ENCODE measurements at regions not wholly inside any gene's neighbourhood (a gene's known extent, or its start where the extent isn't known, plus 50 kb on each side); places are given as distances from the start of the nearest gene placed in this dataset.

DNA sequence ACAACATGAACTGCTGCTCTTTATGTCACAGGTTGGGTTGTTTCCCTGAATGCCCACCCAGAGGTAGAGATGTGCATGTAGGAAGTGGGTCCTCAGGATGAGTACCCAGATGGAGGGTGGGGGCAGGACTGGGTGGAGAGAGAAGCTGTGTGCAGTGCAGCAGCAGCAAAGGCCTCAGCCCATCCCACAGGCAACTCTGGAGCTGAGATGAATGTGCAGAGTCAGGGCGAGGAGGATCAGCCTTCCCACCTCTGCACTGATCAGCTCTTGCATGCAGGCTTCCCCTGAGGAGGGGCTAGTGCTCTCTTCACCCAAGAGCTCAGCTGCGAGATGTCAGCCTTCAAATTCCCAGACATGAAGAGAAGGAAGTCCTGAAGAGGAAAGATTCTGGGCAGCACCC, 326.2 kb upstream of the RAB6C start:
- DNase-seq (ENCODE audit: low spot score) = no peak

DNA sequence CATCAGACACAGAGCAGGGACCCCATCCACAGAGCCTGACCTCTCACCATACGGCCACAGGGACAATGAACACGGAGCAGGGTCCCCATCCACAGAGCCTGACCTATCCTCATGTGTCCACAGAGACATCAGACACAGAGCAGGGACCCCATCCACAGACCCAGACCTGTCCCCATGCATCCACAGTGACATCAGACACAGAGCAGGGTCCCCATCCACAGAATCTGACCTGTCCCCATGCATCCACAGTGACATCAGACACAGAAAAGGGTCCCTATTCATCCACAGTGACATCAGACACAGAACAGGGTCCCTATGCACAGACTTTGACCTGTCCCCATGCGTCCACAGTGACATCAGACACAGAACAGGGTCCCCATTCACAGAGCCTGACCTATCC, 325.1 kb upstream of the RAB6C start:
- no peak for DNase-seq (ENCODE audit: low spot score)

DNA sequence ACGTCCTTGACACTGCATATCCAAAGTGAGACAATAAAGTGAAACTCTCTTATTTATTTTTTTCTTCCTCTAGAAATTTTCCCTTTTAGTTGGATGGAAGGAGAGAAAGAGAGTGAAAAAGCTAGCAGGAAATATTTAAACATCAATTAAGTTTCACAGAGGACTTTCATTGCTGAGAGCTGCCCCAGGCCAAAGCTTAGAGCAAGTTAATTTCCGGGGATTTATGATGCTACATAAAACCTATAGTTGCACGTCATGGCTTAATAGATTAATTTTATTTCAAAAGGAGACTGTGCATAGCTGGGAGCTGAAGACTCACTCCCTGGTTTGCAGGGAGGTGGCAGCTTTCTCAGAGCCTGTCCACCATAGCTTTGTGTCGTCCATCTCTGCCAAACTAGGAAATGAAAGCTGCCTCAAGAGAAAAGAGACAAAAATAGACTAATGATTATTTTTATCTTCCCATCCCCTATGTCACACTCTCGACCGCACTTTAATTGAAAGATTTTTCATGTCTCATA, 323.3 kb upstream of the RAB6C start:
- DNase-seq (ENCODE audit: low spot score) = no peak

DNA sequence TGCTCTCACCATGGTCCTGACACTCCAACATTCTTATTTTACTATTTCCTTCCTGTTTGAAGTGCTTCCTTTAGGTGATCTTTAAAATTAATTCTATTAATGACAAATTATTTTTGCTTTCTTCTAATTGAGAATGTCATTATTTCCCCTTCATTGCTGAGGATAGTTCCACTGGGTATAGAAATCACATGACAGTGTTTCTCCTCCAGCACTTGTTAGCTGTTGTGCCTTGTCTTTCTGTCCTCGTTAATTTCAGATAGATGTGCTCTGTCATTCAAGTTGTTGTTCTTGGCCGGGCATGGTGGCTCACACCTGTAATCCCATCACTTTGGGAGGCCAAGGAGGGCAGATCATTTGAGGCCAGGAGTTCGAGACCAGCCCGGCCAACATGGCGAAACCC, 321.0 kb upstream of the RAB6C start:
- no peak for DNase-seq (ENCODE audit: low spot score)

DNA sequence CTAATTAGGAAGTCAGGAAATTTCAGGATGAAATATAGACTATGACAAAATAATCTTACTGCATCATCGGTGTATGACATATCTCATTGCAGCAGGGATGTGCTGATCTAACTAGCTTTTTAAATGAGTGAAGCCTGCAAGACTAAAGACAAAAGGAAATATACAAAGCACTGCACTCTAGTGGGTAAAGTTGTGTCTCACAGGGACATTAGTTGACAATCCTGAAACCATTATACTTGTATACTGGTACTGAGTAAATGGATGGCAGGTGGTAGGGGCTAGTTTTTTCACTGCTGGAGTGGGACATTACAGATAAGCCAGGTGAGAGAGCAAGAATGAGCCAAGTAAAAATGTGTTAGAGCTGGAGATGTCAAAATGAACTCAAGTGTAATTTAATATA, 317.5 kb upstream of the RAB6C start:
- DNase-seq (ENCODE audit: low spot score) = no peak

DNA sequence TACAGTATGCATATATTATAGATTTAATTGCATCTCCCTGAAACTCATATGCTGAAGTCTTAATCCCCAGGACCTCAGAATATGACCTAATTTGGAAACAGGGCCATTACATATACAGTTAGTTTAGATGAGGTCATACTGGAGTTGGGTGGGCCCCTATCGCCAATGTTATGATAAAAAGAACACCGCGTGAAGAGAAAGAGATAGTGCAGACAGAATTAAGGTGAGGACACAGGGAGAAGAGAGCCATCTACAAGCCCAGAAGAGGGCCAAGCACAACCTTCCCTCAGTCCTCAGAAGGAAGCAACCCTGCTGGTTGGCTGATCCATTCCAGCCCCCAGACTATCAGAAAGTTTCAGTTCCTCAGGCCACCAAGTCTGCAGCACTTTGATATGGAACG, 311.9 kb upstream of the RAB6C start:
- DNase-seq (ENCODE audit: low spot score) = no peak

DNA sequence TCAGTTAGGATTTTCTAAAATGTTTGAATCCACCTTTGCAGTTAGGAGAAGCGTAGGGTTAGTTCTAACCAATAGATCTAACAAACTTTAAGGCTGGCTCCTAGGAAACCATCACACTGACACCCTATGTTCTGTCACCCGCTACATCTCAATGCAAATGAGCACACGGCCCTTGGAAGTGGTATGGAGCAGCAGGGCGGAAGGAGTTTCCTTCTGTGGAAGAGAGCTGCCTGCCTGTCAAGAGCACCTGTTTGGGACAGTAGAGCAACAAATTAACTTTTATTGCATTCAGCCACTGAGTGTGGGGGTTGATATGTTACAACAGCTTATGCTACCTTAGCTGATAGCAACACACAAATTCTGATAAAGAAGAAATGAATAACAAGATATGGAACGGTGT, 306.9 kb upstream of the RAB6C start:
- no peak for DNase-seq (ENCODE audit: low spot score)

DNA sequence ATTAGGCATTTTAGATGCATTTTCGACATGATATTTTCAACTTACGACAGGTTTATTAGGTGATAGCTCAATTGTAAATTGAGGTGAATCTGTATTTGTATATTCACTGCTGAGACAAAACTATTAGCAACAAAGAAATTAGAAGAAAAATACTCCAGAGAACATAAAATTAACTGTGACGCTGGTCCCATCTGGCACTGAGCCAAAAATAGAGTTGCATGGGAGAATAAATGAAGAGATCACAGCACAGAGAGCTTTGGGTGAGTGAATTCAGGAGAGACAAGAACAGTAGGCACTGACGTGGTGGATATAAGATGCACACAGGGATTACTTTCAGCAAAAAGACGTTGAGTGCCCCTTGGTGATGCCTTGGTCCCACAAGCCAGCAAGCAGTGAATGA, 306.2 kb upstream of the RAB6C start:
- no peak for DNase-seq (ENCODE audit: low spot score)

DNA sequence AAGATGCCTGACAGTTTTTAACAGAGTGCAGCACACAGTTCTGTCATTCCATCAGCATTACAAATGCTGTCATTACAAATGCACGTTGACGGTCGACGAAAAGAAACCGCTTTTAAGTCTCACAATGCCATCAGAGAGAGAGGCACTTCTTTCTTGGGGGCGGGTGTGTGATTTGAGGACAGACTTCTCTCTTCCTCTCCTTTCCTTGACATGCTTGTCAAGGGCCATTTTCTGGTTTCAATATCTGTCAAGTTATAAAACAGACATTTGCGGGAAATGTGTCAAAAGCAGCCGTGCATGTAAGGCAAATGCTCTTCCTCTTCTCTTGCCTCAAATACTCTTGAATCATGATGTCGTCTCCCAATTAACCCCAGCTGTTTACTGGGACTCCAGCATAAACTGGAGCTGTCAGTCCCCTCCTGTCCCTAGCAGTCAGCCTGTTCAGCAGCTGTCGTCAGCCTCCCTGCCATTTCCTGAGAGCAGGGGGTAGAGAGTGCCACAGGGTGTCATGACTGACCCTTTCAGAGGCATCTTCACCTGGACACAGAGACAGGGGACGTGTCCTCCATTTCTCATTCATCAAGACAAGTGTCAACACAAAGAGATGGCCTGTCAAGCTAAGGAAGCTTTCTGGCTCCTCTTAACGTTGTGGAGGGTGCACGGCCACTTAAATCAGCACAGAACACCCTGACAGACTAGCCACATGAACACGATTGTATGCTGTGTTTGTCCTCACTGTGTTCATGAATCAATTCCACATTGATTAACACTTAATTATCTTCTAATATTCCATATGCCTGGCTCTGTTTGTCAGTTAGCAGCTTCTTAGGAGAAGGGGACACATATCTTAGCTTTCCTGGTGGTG, 305.4 kb upstream of the RAB6C start:
- DNase-seq (ENCODE audit: low spot score) = no peak

DNA sequence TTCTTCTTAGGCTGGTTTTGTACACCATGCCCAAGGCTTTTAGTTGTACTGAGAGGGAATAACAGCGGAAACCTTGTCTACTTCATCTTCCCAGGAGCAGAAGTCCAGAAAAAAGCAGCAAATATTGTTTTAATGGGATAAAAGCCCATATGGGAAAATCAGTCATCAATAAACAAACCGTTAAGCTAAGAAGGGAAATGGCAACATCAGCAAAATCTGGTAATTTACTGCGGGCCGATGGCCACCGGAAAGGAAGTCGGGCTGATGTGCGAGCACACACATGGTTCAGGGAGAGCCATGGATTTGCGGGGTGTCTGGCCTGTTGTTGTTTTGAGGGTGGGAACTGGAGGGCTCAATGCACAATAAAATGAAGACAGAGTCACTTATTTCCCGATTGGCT, 300.7 kb upstream of the RAB6C start:
- no peak for DNase-seq (ENCODE audit: low spot score)

DNA sequence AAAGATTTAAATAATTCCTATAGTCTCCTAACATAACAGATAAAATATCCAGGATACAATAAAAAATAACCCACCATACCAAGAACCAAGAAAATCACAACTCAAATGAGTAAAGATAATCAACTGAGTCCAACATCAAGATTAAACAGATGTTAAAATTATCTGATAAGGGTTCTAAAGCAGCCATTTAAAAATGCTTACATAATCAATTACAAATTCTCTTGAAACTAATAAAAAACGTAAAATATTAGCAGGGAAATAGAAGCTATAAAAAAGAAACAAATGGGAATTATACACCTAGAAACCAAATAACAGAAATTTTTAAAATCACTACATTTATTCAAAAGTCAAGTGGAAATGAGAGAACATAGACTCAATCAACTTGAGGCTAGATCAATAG, 297.7 kb upstream of the RAB6C start:
- no peak for DNase-seq (ENCODE audit: low spot score)

DNA sequence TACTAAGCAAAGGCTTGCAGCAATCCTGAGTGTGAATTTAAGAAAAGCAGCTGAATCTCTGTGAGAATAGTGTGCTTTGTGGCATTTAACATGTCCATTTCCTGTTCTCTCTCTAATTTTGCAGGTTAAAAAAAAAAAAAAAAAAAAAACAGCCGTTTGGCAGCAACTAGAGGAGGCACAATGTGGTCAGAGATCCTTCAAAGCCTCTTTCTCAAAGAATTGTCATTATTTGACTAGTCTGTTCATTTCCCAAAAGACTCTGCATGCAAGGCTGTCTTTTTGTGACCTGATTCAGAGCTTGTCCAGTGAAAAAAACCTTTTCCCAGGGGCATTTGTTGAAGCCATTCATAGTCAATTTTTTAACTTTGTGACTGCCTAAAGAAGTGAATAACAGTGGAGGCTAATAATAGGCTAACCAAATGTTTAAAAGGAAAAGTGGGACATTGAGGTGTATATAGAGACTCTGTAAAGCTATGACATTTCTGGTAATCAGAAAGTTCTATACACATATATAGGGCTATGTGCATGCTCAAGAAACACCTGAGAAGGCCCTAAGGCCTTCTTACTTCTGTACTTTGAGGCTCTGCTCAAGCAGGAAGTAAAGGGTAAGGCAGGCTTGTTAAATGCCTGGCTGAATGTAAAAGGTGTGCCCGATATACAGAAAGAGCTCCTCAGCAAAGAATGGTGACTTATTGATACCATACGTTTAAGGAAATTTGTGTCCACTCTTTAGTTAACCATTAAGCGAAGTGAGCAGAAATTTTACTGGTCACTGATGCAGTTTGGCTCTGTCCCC, 289.6 kb upstream of the RAB6C start:
- no peak for DNase-seq (ENCODE audit: low spot score)

DNA sequence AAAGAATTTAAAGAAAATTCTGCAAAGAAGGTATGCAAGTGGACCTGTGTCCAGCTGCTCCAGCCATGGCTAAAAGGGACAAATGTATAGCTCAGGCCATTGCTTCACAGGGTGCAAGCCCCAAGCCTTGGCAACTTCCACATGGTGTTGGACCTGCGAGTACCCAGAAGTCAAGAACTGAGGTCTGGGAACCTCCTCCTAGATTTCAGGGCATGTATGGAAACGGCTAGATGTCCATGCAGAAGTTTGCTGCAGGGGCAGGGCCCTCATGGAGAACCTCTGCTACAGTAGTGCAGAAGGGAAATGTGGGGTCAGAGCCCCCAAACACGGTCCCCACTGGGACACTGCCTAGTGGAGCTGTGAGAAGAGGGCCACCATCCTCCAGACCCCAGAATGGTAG, 284.0 kb upstream of the RAB6C start:
- DNase-seq (ENCODE audit: low spot score) = no peak

DNA sequence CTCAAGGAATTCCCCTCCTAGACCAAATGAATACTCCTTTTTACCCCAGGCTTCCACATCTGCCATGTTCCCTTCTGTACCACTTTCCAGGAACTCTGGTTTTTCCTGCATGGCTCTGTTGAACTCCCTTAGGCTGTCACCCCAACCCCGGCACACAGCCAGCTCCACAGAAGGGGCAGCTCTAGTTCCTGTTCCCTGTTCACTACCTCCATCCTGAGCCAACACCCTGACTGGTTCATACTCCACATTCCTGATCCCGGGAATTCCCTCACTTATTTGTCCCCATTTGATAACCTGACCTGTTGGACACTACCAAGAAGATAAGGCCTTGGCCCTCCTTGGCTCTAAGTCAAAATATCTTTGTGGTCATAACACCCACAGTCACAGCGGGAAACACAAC, 280.9 kb upstream of the RAB6C start:
- no peak for DNase-seq (ENCODE audit: low spot score)

DNA sequence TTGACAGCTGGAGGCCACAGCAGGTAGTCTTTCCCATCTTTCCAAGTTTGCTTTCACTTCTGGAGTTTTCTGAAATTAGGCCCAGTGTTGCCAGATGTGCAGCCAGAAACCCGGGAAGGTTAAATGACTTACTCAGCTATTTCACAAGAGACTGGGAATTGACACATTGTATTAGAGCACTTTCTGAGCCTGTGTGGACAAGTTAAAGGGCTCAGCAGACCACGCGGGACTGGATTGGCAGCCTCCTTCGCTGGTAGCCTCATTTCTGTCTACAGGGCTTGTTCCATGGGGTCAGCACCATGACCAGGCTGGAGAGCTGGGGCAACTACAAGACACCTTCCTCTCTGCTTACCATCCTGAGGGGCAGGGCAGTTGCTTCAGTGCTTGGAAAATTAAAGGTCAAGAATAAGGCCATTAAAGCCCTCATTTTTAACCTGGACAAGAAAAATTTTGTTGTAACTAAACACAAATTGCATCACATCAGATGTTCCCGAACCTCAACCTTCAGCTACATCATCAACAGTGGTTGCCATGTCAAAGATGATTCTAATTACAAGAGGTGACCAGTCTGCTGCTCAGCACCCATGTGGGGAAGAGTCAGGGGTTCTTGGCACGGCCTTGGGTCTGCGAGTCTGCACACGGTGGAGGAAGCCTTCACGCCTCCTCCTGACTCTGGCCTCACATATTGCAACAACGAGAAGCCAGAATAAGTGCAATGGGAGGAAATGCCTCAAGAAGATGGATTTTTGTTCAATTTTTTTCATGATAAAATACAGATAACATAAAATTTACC, 279.5 kb upstream of the RAB6C start:
- no peak for DNase-seq (ENCODE audit: low spot score)

DNA sequence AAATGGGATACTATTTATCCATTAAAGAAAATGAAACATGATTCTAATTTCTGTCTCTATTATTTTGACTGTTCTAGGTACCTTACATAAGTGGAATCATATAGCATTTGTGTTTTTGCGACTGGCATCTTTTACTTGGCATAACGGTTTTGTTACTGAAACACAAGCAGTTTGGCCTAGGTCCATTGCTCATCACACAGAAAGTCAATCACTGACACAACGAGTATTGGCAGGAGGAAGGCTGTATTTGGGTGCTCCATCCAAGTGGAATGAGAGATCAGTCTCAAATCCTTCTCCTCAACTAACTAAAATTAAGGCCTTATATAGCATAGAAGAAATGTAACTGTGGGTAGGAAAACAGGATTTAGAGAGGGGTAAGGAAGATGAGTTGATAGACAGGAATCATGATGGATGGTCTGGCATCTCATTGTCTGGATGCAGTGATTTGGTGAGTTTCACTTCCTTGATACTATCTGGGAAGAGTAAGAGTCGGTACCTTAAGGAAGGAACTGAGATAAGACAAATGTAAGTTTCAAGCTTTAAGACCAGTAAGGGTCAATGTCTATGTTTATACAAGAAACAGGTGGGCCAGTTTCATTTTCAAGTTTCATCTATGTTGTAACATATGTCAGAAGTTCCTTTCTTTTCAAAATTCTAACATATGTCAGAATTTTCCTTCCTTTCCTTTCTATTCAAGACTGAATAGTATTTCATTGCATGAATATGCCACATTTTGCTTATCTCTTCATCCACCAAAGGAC, 276.9 kb upstream of the RAB6C start:
- no peak for DNase-seq (ENCODE audit: low spot score)

DNA sequence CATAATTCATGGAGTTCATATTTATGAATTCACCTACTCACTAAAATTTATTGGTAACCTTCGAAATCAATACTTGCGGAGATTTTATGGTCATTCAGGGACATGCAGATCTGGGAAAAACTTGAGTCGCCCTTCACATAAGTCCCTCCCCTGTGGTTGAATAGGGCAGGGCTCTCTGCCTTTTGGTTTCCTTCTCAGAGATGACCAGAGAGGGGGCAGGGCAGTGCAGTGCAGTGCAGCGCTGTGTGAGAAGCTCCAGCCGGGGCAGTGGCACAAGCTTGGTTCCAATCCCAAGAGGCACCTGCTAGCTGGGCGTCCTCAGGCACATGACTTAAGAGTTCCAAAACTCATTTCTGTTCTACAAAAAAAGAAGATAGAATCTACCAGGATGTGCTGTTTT, 274.4 kb upstream of the RAB6C start:
- DNase-seq (ENCODE audit: low spot score) = no peak

DNA sequence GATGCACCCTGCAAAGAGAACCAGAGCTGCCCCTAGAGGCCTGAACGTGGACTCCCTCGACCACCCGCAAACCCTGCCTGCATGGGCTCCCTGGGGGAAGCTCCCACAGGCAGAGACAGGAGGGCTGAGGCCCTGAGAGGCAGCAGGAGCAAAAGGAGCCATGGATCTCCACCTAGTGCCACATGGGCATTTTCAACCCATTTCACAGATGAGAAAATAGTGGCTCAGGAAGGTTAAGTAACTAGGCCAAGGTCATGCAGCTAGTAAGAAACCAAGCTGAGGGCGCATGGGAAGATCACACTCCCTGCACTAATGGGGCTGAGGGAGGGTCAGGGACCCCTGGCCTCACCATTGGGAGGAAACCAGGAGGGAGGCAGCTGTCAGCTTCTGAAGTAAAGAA, 271.7 kb upstream of the RAB6C start:
- no peak for DNase-seq (ENCODE audit: low spot score)

DNA sequence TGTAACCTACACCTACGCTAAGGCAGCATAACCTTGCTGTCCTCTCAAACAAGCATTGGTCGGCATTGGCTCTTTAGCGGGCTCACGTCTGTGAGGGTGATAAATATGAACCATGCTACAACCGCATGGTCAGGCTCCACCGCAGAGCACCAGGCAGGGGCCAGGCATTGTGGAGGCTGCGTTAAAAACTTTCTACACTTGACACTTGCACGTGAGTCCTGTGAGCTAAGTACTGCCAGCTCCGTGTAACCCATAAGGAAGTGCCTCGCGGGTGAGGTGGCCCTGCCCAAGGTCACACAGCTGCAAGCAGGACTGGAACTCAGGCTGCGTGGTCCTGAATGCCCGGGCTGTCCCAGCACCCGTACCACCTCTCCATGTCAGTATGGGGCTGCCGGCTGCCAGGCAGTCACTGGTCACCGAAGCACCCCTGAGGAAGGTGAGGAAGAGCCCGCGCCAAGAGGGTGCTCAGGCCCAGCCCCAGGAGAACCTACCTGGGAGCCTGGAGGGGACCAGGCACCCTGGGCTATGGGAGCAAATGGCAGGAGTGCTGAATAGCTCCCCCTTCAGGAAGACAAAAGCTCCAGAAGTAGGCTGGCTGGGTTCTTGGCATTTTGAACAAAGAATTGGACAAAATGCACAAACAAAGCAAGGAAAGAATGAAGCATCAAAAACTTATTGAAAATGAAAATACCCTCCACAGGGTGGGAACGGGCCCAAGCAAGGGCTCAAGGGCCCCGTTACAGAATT, 271.1 kb upstream of the RAB6C start:
- no peak for DNase-seq (ENCODE audit: low spot score)

DNA sequence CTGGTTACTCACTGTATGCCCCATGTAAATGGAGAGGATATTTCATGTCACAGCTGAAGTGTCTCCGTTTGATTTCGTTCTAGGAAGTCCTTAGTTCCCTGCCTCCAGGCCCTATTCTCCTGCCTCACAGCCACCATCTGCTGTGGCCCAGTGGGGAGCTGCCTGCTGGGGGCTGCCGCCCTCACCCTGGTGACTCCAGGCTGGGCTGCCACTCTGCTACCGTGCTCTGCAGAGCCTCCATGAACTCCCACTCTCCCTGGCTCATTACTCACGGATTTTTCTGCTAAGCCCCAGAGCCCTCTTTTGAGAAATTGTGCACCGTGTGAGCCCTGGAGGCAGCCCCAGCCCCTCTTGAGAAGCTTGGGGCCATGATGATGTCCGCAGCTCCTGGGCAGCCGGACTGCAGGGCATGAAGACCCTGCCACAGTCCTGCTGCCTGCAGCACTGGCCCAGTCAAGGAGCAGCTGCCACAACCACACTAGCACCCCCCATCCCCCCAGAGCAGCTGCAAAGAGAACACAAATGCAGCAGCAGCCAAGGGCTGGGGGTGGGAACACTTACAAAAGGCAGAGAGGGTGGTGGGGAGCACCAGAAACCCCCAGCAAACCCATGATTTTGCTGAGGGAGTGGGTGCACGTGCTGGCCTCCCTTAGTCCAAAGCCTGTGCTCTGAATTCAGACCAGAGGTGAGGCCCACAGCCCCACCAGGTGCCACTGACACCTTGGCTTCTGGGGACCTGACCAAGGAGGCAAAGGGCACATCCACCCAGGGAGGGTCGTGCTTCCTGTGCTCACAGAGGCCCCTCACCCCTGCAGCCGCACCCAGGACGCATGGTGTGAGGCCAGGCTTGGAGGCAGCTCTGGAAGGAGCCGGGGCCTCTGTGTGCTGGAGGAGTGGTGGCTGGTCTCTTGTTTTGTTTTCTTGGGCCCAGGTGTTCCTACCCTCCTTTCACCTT, 270.2 kb upstream of the RAB6C start:
- DNase-seq (ENCODE audit: low spot score) = no peak

Measured in ecto neural progenitor cell (in vitro differentiated cells).